ENCODE measurements at regions not wholly inside any gene's neighbourhood (a gene's known extent, or its start where the extent isn't known, plus 50 kb on each side); places are given as distances from the start of the nearest gene placed in this dataset.
A peak's percentile ranks its signal among the peaks of the same experiment; 100 is the strongest.

GRCh38 chr4:65960751-65961150 lies 290.5 kb upstream of the EPHA5 start:
- no peak for DNase-seq (ENCODE audit: low read depth)
- TF ChIP-seq, protein P1, sequence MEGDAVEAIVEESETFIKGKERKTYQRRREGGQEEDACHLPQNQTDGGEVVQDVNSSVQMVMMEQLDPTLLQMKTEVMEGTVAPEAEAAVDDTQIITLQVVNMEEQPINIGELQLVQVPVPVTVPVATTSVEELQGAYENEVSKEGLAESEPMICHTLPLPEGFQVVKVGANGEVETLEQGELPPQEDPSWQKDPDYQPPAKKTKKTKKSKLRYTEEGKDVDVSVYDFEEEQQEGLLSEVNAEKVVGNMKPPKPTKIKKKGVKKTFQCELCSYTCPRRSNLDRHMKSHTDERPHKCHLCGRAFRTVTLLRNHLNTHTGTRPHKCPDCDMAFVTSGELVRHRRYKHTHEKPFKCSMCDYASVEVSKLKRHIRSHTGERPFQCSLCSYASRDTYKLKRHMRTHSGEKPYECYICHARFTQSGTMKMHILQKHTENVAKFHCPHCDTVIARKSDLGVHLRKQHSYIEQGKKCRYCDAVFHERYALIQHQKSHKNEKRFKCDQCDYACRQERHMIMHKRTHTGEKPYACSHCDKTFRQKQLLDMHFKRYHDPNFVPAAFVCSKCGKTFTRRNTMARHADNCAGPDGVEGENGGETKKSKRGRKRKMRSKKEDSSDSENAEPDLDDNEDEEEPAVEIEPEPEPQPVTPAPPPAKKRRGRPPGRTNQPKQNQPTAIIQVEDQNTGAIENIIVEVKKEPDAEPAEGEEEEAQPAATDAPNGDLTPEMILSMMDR (conservative IDR thresholded peaks at IDR 0.05; ENCODE audit: low read depth, low read length): no peak

DNA sequence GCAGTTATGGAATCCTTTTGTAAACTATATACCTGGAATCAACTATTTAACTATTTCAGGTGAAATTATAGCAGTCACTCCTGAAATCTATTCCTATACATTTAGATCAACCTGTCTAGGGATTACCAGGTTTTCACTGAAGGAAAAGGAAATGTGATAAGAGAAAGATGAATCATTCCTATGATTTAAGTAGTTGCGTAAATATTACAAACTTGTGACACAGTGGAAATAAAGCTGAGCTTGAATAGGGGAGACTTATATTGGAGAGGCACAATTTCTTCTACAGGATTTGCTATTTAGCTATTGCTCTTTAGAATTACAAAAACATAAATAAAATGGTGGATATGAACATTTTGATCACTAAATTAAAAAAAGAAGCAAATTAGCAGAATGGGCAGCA lies 284.1 kb upstream of the EPHA5 start:
- H3K4me3 ChIP-seq (ENCODE audit: low read depth, low read length): no peak overlapping the region
- TF ChIP-seq, protein P1 (conservative IDR thresholded peaks at IDR 0.05; ENCODE audit: low read depth, low read length): no peak
- peak; percentile 7 for DNase-seq (ENCODE audit: low read depth)

More at GRCh38 chr4:65960751-65961150, 290.5 kb upstream of the EPHA5 start:
- no peak overlapping the region for H3K4me3 ChIP-seq (ENCODE audit: low read depth, low read length)

GRCh38 chr4:65951177-65951576 lies 280.9 kb upstream of the EPHA5 start:
- DNase-seq (ENCODE audit: low read depth): no peak
- TF ChIP-seq, protein P1 (conservative IDR thresholded peaks at IDR 0.05; ENCODE audit: low read depth, low read length): no peak
- no peak overlapping the region for H3K4me3 ChIP-seq (ENCODE audit: low read depth, low read length)

DNA sequence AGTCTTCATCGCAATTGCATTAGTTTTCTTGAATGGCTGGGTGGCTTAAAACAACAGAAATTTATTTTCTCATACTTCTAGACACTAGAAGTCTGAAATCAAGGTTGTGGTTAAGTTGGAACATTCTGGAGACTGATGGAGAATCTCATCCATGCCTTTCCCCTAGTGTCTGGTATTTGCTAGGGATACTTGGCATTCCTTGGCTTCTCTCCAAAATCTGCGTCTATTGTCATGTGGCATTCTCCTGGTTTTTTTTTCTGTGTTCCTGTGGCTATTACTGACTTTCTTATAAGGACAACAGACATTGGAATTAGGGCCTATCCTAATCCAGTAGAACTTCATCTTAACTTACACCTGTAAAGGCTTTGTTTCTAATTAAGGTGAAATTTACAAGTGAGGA lies 272.8 kb upstream of the EPHA5 start:
- DNase-seq (ENCODE audit: low read depth): peak; percentile 86
- TF ChIP-seq, protein P1 (conservative IDR thresholded peaks at IDR 0.05; ENCODE audit: low read depth, low read length): peak; percentile 14
- no peak overlapping the region for H3K4me3 ChIP-seq (ENCODE audit: low read depth, low read length)

- no peak for DNase-seq (ENCODE audit: low read depth)
- TF ChIP-seq, protein P1 (conservative IDR thresholded peaks at IDR 0.05; ENCODE audit: low read depth, low read length): no peak
- H3K4me3 ChIP-seq (ENCODE audit: low read depth, low read length): no peak overlapping the region
Observed at GRCh38 chr4:65924843-65925242, 254.6 kb upstream of the EPHA5 start.

GRCh38 chr4:65923616-65924015 lies 253.3 kb upstream of the EPHA5 start:
- TF ChIP-seq, protein P1 (conservative IDR thresholded peaks at IDR 0.05; ENCODE audit: low read depth, low read length): no peak
- H3K4me3 ChIP-seq (ENCODE audit: low read depth, low read length): no peak overlapping the region
- no peak for DNase-seq (ENCODE audit: low read depth)

DNA sequence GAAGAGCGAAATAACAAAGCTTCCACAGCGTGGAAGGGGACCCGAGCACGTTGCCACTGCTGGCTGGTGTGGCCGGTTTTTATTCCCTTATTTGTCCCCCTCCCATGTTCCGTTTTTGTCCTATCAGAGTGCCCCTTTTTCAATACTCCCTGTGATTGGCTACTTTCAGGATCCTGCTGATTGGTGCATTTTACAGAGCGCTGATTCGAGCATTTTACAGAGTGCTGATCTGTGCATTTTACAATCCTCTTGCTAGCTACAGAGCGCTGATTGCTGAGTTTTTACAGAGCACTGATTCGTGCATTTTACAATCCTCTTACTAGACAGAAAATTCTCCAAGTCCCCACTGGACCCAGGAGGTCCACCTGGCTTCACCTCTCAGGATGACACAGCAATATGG lies 250.9 kb upstream of the EPHA5 start:
- no peak for DNase-seq (ENCODE audit: low read depth)
- H3K4me3 ChIP-seq (ENCODE audit: low read depth, low read length): no peak overlapping the region
- TF ChIP-seq, protein P1 (conservative IDR thresholded peaks at IDR 0.05; ENCODE audit: low read depth, low read length): no peak

Measured in choroid plexus epithelial cell (primary cell).